Sigmoid colon (tissue), 4 donors: ENCODE measurements at regions not wholly inside any gene's neighbourhood (a gene's known extent, or its start where the extent isn't known, plus 50 kb on each side); places are given as distances from the start of the nearest gene placed in this dataset.
"Not testable (repeated sequence)": the region's sequence is repeated elsewhere in the genome, so short reads cannot be mapped to it uniquely, and the experiment has no call there.

ENCODE experiments used
- CTCF ChIP-seq, 4 experiments: fragments of 450-650 bp in 3 of 4; fragments of 200-600 bp in 1 of 4; IDR thresholded peaks; one replicate each; pipeline ENCODE4 v1.5.1; 2016 to 2019; ENCODE audit warnings: antibody characterized with exemption in 4 of 4, mild to moderate bottlenecking in 3 of 4, moderate library complexity in 2 of 4
- EP300 ChIP-seq, 4 donors: sonication (generic); formaldehyde crosslinking; IDR thresholded peaks; one replicate each; pipeline ENCODE4 v1.6.1; 2017; ENCODE audit warnings: antibody characterized with exemption in 4 of 4
- POLR2A ChIP-seq, 2 donors: fragments of 450-650 bp; IDR thresholded peaks; one replicate each; pipeline ENCODE4 v1.6.1; 2016; ENCODE audit warnings: antibody characterized with exemption in 2 of 2, mild to moderate bottlenecking in 2 of 2, moderate library complexity in 2 of 2
- POLR2AphosphoS5 ChIP-seq, 4 donors: sonication (generic); formaldehyde crosslinking; IDR thresholded peaks; one replicate each; pipeline ENCODE4 v1.6.1; 2017; ENCODE audit warnings: antibody characterized with exemption in 4 of 4

GRCh38 chr1:213462374-213462773 lies 411.3 kb downstream of the RPS6KC1 start:
- not testable (repeated sequence) for TF ChIP-seq CTCF, POLR2A, POLR2AphosphoS5, EP300 (IDR thresholded peaks at IDR 0.05)
